SK-N-SH treated with all-trans-retinoic acid at 6 μM for 48 hours (cell line): ENCODE measurements at regions not wholly inside any gene's neighbourhood (a gene's known extent, or its start where the extent isn't known, plus 50 kb on each side); places are given as distances from the start of the nearest gene placed in this dataset.

Experiments used
- ATAC-seq: fragments of 200-7000 bp; cut with Tn5 transposase; 3 replicates; pipeline ENCODE4 v1.9.1; 2020; ENCODE audit warnings: mild to moderate bottlenecking, moderate library complexity
- ARNTL ChIP-seq: fragments of 450-650 bp; formaldehyde crosslinking; IDR thresholded peaks from 2 replicates; pipeline ENCODE4 v1.5.0; 2020; ENCODE audit warnings: low read depth, mild to moderate bottlenecking, moderate library complexity, borderline replicate concordance
- BACH2 ChIP-seq: fragments of 250-450 bp; sonication (Bioruptor Pico); IDR thresholded peaks from 2 replicates; pipeline ENCODE4 v1.9.0; 2021; ENCODE audit warnings: mild to moderate bottlenecking, borderline replicate concordance
- CREB5 ChIP-seq: fragments of 250-450 bp; sonication (Bioruptor Pico); IDR thresholded peaks from 2 replicates; pipeline ENCODE4 v1.5.1; 2020; ENCODE audit warnings: low read depth, mild to moderate bottlenecking, moderate library complexity
- CSDC2 ChIP-seq: fragments of 250-450 bp; sonication (Bioruptor Pico); IDR thresholded peaks from 2 replicates; pipeline ENCODE4 v1.5.0; 2020; ENCODE audit warnings: mild to moderate bottlenecking, moderate library complexity
- CSRNP3 ChIP-seq: fragments of 250-450 bp; sonication (Bioruptor Pico); IDR thresholded peaks from 2 replicates; pipeline ENCODE4 v1.5.1; 2021; ENCODE audit warnings: mild to moderate bottlenecking, moderate library complexity
- ESRRG ChIP-seq: fragments of 250-450 bp; sonication (Bioruptor Pico); IDR thresholded peaks from 2 replicates; pipeline ENCODE4 v1.6.1; 2021; ENCODE audit warnings: mild to moderate bottlenecking
- GLIS3 ChIP-seq: fragments of 250-450 bp; sonication (Bioruptor Pico); IDR thresholded peaks from 2 replicates; pipeline ENCODE4 v1.5.0; 2020; ENCODE audit warnings: mild to moderate bottlenecking, moderate library complexity
- ISL1 ChIP-seq: fragments of 250-450 bp; sonication (Bioruptor Pico); IDR thresholded peaks from 2 replicates; pipeline ENCODE4 v2.1.2; 2022; ENCODE audit warnings: mild to moderate bottlenecking, moderate library complexity
- OSR1 ChIP-seq: fragments of 250-450 bp; sonication (Bioruptor Pico); IDR thresholded peaks from 2 replicates; pipeline ENCODE4 v1.8.0; 2022; ENCODE audit warnings: moderate library complexity, mild to moderate bottlenecking, inconsistent platforms
- PATZ1 ChIP-seq: fragments of 250-450 bp; sonication (Bioruptor Pico); IDR thresholded peaks from 2 replicates; pipeline ENCODE4 v1.8.0; 2020; ENCODE audit warnings: mild to moderate bottlenecking, moderate library complexity, borderline replicate concordance
- POU6F1 ChIP-seq: fragments of 250-450 bp; sonication (Bioruptor Pico); IDR thresholded peaks from 2 replicates; pipeline ENCODE4 v1.8.0; 2021; ENCODE audit warnings: low read depth, mild to moderate bottlenecking, moderate library complexity, borderline replicate concordance
- PPARA ChIP-seq: fragments of 250-450 bp; sonication (Bioruptor Pico); IDR thresholded peaks from 2 replicates; pipeline ENCODE4 v1.5.0; 2020; ENCODE audit warnings: mild to moderate bottlenecking, borderline replicate concordance
- RARB ChIP-seq: fragments of 250-450 bp; sonication (Bioruptor Pico); IDR thresholded peaks from 2 replicates; pipeline ENCODE4 v1.8.0; 2021; ENCODE audit warnings: mild to moderate bottlenecking, moderate library complexity
- SNAI2 ChIP-seq: fragments of 250-450 bp; sonication (Bioruptor Pico); IDR thresholded peaks from 2 replicates; pipeline ENCODE4 v1.5.0; 2020; ENCODE audit warnings: mild to moderate bottlenecking, moderate library complexity
- TCF4 ChIP-seq: fragments of 250-450 bp; sonication (Bioruptor Pico); IDR thresholded peaks from 2 replicates; pipeline ENCODE4 v1.8.0; 2021; ENCODE audit warnings: mild to moderate bottlenecking, moderate library complexity, borderline replicate concordance
- TOX ChIP-seq: fragments of 250-450 bp; sonication (Bioruptor Pico); IDR thresholded peaks from 2 replicates; pipeline ENCODE4 v1.8.0; 2021; ENCODE audit warnings: mild to moderate bottlenecking, moderate library complexity, borderline replicate concordance
- ZC3H10 ChIP-seq: fragments of 250-450 bp; sonication (Bioruptor Pico); IDR thresholded peaks from 2 replicates; pipeline ENCODE4 v1.5.1; 2021; ENCODE audit warnings: mild to moderate bottlenecking, moderate library complexity
- ZFP3 ChIP-seq: fragments of 250-450 bp; sonication (Bioruptor Pico); IDR thresholded peaks from 2 replicates; pipeline ENCODE4 v1.5.0; 2020; ENCODE audit warnings: mild to moderate bottlenecking, moderate library complexity
- ZFP30 ChIP-seq: fragments of 450-650 bp; formaldehyde crosslinking; IDR thresholded peaks from 2 replicates; pipeline ENCODE4 v1.5.0; 2022; ENCODE audit warnings: mild to moderate bottlenecking, moderate library complexity
- ZNF565 ChIP-seq: fragments of 450-650 bp; formaldehyde crosslinking; conservative IDR thresholded peaks from 2 replicates; pipeline ENCODE4 v1.5.0; 2020; ENCODE audit warnings: low read depth, mild to moderate bottlenecking, moderate library complexity
- ZNF70 ChIP-seq: fragments of 450-650 bp; formaldehyde crosslinking; IDR thresholded peaks from 2 replicates; pipeline ENCODE4 v1.5.0; 2020; ENCODE audit warnings: mild to moderate bottlenecking, moderate library complexity
- ZNF8 ChIP-seq: fragments of 450-650 bp; formaldehyde crosslinking; IDR thresholded peaks from 2 replicates; pipeline ENCODE4 v1.5.0; 2020; ENCODE audit warnings: mild to moderate bottlenecking, moderate library complexity

GRCh38 chr6:170044836-170045562 lies 245.9 kb downstream of the DLL1 start:
- no peak for TF ChIP-seq CSRNP3 (CRISPR knock-in tag)
- TF ChIP-seq PATZ1 (CRISPR knock-in tag): no peak
- no peak for TF ChIP-seq ZNF8 (CRISPR knock-in tag)
- TF ChIP-seq SNAI2 (CRISPR knock-in tag): no peak
- TF ChIP-seq TOX: no peak
- TF ChIP-seq ZFP3 (CRISPR knock-in tag): no peak
- no peak for TF ChIP-seq CREB5 (CRISPR knock-in tag)
- TF ChIP-seq CSDC2 (CRISPR knock-in tag): no peak
- no peak for TF ChIP-seq OSR1 (CRISPR knock-in tag)
- TF ChIP-seq ZC3H10 (CRISPR knock-in tag): no peak
- TF ChIP-seq ZNF565 (CRISPR knock-in tag): no peak
- no peak for TF ChIP-seq ZNF70 (CRISPR knock-in tag)
- TF ChIP-seq GLIS3 (CRISPR knock-in tag): no peak
- TF ChIP-seq RARB (CRISPR knock-in tag): no peak
- TF ChIP-seq ISL1 (CRISPR knock-in tag): no peak
- no peak for TF ChIP-seq PPARA (CRISPR knock-in tag)
- TF ChIP-seq ESRRG (CRISPR knock-in tag): no peak
- TF ChIP-seq, all 23 proteins: peak for 0
- no peak for ATAC-seq

GRCh38 chr6:170043881-170044790 lies 246.7 kb downstream of the DLL1 start:
- ATAC-seq: no peak

GRCh38 chr6:170043150-170043819 lies 247.6 kb downstream of the DLL1 start:
- no peak for ATAC-seq
- TF ChIP-seq ZNF8 (CRISPR knock-in tag) (no peak), BACH2 (CRISPR knock-in tag) (no peak)

More at GRCh38 chr6:170043881-170044790, 246.7 kb downstream of the DLL1 start:
- TF ChIP-seq ZFP3 (CRISPR knock-in tag): no peak
- no peak for TF ChIP-seq ZNF565 (CRISPR knock-in tag)
- TF ChIP-seq RARB (CRISPR knock-in tag): no peak
- TF ChIP-seq ARNTL (CRISPR knock-in tag): no peak
- no peak for TF ChIP-seq ZFP30 (CRISPR knock-in tag)
- no peak for TF ChIP-seq TOX
- TF ChIP-seq ZC3H10 (CRISPR knock-in tag): no peak
- TF ChIP-seq ZNF8 (CRISPR knock-in tag): no peak
- no peak for TF ChIP-seq TCF4
- TF ChIP-seq SNAI2 (CRISPR knock-in tag): no peak
- TF ChIP-seq, all 23 proteins: peak for 0

- TF ChIP-seq ZNF70 (CRISPR knock-in tag): no peak
- no peak for TF ChIP-seq CSDC2 (CRISPR knock-in tag)
- no peak for TF ChIP-seq ESRRG (CRISPR knock-in tag)
- no peak for TF ChIP-seq ZFP3 (CRISPR knock-in tag)
- no peak for TF ChIP-seq ISL1 (CRISPR knock-in tag)
- TF ChIP-seq PPARA (CRISPR knock-in tag): no peak
- no peak for TF ChIP-seq ARNTL (CRISPR knock-in tag)
- TF ChIP-seq ZNF565 (CRISPR knock-in tag): no peak
- no peak for TF ChIP-seq ZNF8 (CRISPR knock-in tag)
- no peak for TF ChIP-seq OSR1 (CRISPR knock-in tag)
- no peak for TF ChIP-seq POU6F1
- TF ChIP-seq CREB5 (CRISPR knock-in tag): no peak
- no peak for TF ChIP-seq RARB (CRISPR knock-in tag)
- ATAC-seq: no peak
These were observed 248.2 kb downstream of the DLL1 start for GRCh38 chr6:170042596-170043118.
